ENCODE measurements at regions not wholly inside any gene's neighbourhood (a gene's known extent, or its start where the extent isn't known, plus 50 kb on each side); places are given as distances from the start of the nearest gene placed in this dataset.

GRCh38 chr3:6667354-6667753 lies 193.6 kb upstream of the GRM7 start:
- Histone ChIP-seq H3K36me3 (ENCODE audit: control insufficient read depth, insufficient read depth, low read length) (no peaks in the 10 kb centered on the region), H3K27me3 (ENCODE audit: control insufficient read depth, insufficient read depth, low read length) (no peaks in the 10 kb centered on the region), H3K4me3 (ENCODE audit: low read depth, low read length) (no peak overlapping the region)
- no peak for DNase-seq (ENCODE audit: low read depth)
- TF ChIP-seq CTCF (IDR thresholded peaks at IDR 0.05; ENCODE audit: insufficient read depth, low read length, poor library complexity, severe bottlenecking): no peak

GRCh38 chr3:6671363-6671762 lies 189.6 kb upstream of the GRM7 start:
- no peaks in the 10 kb centered on the region for H3K36me3 ChIP-seq (ENCODE audit: control insufficient read depth, insufficient read depth, low read length)
- no peak overlapping the region for H3K4me3 ChIP-seq (ENCODE audit: low read depth, low read length)
- DNase-seq (ENCODE audit: low read depth): no peak
- TF ChIP-seq CTCF (IDR thresholded peaks at IDR 0.05; ENCODE audit: insufficient read depth, low read length, poor library complexity, severe bottlenecking): no peak
- no peaks in the 10 kb centered on the region for H3K27me3 ChIP-seq (ENCODE audit: control insufficient read depth, insufficient read depth, low read length)

GRCh38 chr3:6679510-6679909 lies 181.4 kb upstream of the GRM7 start:
- Histone ChIP-seq H3K36me3 (ENCODE audit: control insufficient read depth, insufficient read depth, low read length) (no peaks in the 10 kb centered on the region), H3K4me3 (ENCODE audit: low read depth, low read length) (no peak overlapping the region), H3K27me3 (ENCODE audit: control insufficient read depth, insufficient read depth, low read length) (no peaks in the 10 kb centered on the region)
- no peak for DNase-seq (ENCODE audit: low read depth)
- TF ChIP-seq CTCF (IDR thresholded peaks at IDR 0.05; ENCODE audit: insufficient read depth, low read length, poor library complexity, severe bottlenecking): no peak

- H3K36me3 ChIP-seq (ENCODE audit: control insufficient read depth, insufficient read depth, low read length): no peaks in the 10 kb centered on the region
- H3K27me3 ChIP-seq (ENCODE audit: control insufficient read depth, insufficient read depth, low read length): no peaks in the 10 kb centered on the region
- no peak for TF ChIP-seq CTCF (IDR thresholded peaks at IDR 0.05; ENCODE audit: insufficient read depth, low read length, poor library complexity, severe bottlenecking)
- DNase-seq (ENCODE audit: low read depth): no peak
- no peak overlapping the region for H3K4me3 ChIP-seq (ENCODE audit: low read depth, low read length)
These were observed 180.7 kb upstream of the GRM7 start for GRCh38 chr3:6680119-6680806.

GRCh38 chr3:6697285-6697684 lies 163.6 kb upstream of the GRM7 start:
- H3K27me3 ChIP-seq (ENCODE audit: control insufficient read depth, insufficient read depth, low read length): no peaks in the 10 kb centered on the region
- H3K4me3 ChIP-seq (ENCODE audit: low read depth, low read length): no peak overlapping the region

More at GRCh38 chr3:6697285-6697684, 163.6 kb upstream of the GRM7 start:
- TF ChIP-seq CTCF (IDR thresholded peaks at IDR 0.05; ENCODE audit: insufficient read depth, low read length, poor library complexity, severe bottlenecking): no peak
- no peaks in the 10 kb centered on the region for H3K36me3 ChIP-seq (ENCODE audit: control insufficient read depth, insufficient read depth, low read length)
- no peak for DNase-seq (ENCODE audit: low read depth)
